ENCODE measurements at regions not wholly inside any gene's neighbourhood (a gene's known extent, or its start where the extent isn't known, plus 50 kb on each side); places are given as distances from the start of the nearest gene placed in this dataset.

- DNase-seq, result no peak
These were observed 196.9 kb downstream of the ADAMTS15 start for GRCh38 chr11:130645164-130645842.

- DNase-seq, result no peak
These were observed 197.4 kb downstream of the ADAMTS15 start for GRCh38 chr11:130645843-130646197.

- DNase-seq, result no peak
These were observed 198.4 kb downstream of the ADAMTS15 start for GRCh38 chr11:130646881-130647280.

GRCh38 chr11:130647371-130647770, 198.9 kb downstream of the ADAMTS15 start:
- DNase-seq, result no peak

GRCh38 chr11:130649801-130650200, 201.4 kb downstream of the ADAMTS15 start:
- no peak for DNase-seq

GRCh38 chr11:130650456-130651030, 202.1 kb downstream of the ADAMTS15 start:
- no peak for DNase-seq

GRCh38 chr11:130651066-130651855, 202.8 kb downstream of the ADAMTS15 start:
- no peak for DNase-seq

- no peak for DNase-seq
These were observed 204.4 kb downstream of the ADAMTS15 start for GRCh38 chr11:130652671-130653335.

GRCh38 chr11:130653838-130654636, 205.6 kb downstream of the ADAMTS15 start:
- no peak for DNase-seq

GRCh38 chr11:130655300-130655699, 206.9 kb downstream of the ADAMTS15 start:
- no peak for DNase-seq

GRCh38 chr11:130666781-130667251, 218.4 kb downstream of the ADAMTS15 start:
- no peak for DNase-seq

- no peak for DNase-seq
These were observed 220.3 kb downstream of the ADAMTS15 start for GRCh38 chr11:130668751-130669150.

- DNase-seq, result no peak
These were observed 221.8 kb downstream of the ADAMTS15 start for GRCh38 chr11:130670200-130670599.

- no peak for DNase-seq
These were observed 223.6 kb downstream of the ADAMTS15 start for GRCh38 chr11:130671801-130672700.

- no peak for DNase-seq
These were observed 224.5 kb downstream of the ADAMTS15 start for GRCh38 chr11:130672911-130673310.

- DNase-seq, result no peak
These were observed 225.3 kb downstream of the ADAMTS15 start for GRCh38 chr11:130673698-130674097.

GRCh38 chr11:130674686-130675308, 226.4 kb downstream of the ADAMTS15 start:
- DNase-seq, result no peak

GRCh38 chr11:130675371-130675821, 227.0 kb downstream of the ADAMTS15 start:
- no peak for DNase-seq

GRCh38 chr11:130675917-130676316, 227.5 kb downstream of the ADAMTS15 start:
- no peak for DNase-seq

GRCh38 chr11:130677486-130678153, 229.2 kb downstream of the ADAMTS15 start:
- no peak for DNase-seq

Measured in 8988T (cell line).